Kidney epithelial cell (primary cell): ENCODE measurements at regions not wholly inside any gene's neighbourhood (a gene's known extent, or its start where the extent isn't known, plus 50 kb on each side); places are given as distances from the start of the nearest gene placed in this dataset.

Source experiments
- DNase-seq: peaks from one replicate; pipeline ENCODE4 v3.0.0-alpha.2; 2010; ENCODE audit warnings: low read depth
- H3K27me3 ChIP-seq: 2 replicates; pipeline ENCODE4 v1.6.0; 2011; ENCODE audit warnings: low read length; ENCODE audit not compliant: control insufficient read depth, insufficient read depth
- H3K36me3 ChIP-seq: 2 replicates; pipeline ENCODE4 v1.5.1; 2011; ENCODE audit warnings: low read length; ENCODE audit not compliant: control insufficient read depth, insufficient read depth
- H3K4me3 ChIP-seq: 2 replicates; pipeline ENCODE4 v1.5.1; 2011; ENCODE audit warnings: low read depth, mild to moderate bottlenecking, control low read depth, low read length
- CTCF ChIP-seq: IDR thresholded peaks from 2 replicates; pipeline ENCODE4 v1.5.1; 2011; ENCODE audit warnings: mild to moderate bottlenecking, moderate library complexity, low read length, control low read depth, inconsistent platforms; ENCODE audit not compliant: insufficient read depth, poor library complexity, severe bottlenecking

- no peak for TF ChIP-seq CTCF
Observed at GRCh38 chr5:121025671-121026070, 561.6 kb downstream of the PRR16 start.

GRCh38 chr5:121027636-121028035, 563.5 kb downstream of the PRR16 start:
- no peak for TF ChIP-seq CTCF
- DNase-seq, result no peak
- Histone ChIP-seq H3K4me3 (no peak overlapping the region), H3K36me3 (no peaks in the 10 kb centered on the region), H3K27me3 (no peaks in the 10 kb centered on the region)

More at GRCh38 chr5:121025671-121026070, 561.6 kb downstream of the PRR16 start:
- H3K27me3 ChIP-seq, result no peaks in the 10 kb centered on the region
- H3K4me3 ChIP-seq, result no peak overlapping the region
- DNase-seq, result no peak
- H3K36me3 ChIP-seq, result no peaks in the 10 kb centered on the region

GRCh38 chr5:121029536-121030245, 565.6 kb downstream of the PRR16 start:
- H3K4me3 ChIP-seq, result no peak overlapping the region
- DNase-seq, result no peak
- no peaks in the 10 kb centered on the region for H3K27me3 ChIP-seq
- no peak for TF ChIP-seq CTCF
- no peaks in the 10 kb centered on the region for H3K36me3 ChIP-seq

GRCh38 chr5:121031491-121031890, 567.4 kb downstream of the PRR16 start:
- no peak overlapping the region for H3K4me3 ChIP-seq
- no peak for TF ChIP-seq CTCF
- DNase-seq, result no peak
- H3K27me3 ChIP-seq, result no peaks in the 10 kb centered on the region
- no peaks in the 10 kb centered on the region for H3K36me3 ChIP-seq

GRCh38 chr5:121033334-121033733, 569.2 kb downstream of the PRR16 start:
- no peak for DNase-seq
- H3K27me3 ChIP-seq, result no peaks in the 10 kb centered on the region
- no peak for TF ChIP-seq CTCF
- H3K4me3 ChIP-seq, result no peak overlapping the region
- H3K36me3 ChIP-seq, result no peaks in the 10 kb centered on the region

GRCh38 chr5:121038438-121038837, 574.3 kb downstream of the PRR16 start:
- TF ChIP-seq CTCF, result no peak
- Histone ChIP-seq H3K4me3 (no peak overlapping the region), H3K36me3 (no peaks in the 10 kb centered on the region), H3K27me3 (no peaks in the 10 kb centered on the region)
- no peak for DNase-seq
